Osteoblast (primary cell): ENCODE measurements at regions not wholly inside any gene's neighbourhood (a gene's known extent, or its start where the extent isn't known, plus 50 kb on each side); places are given as distances from the start of the nearest gene placed in this dataset.

Experiments
- DNase-seq: peaks from one replicate; pipeline ENCODE4 v3.0.0; 2011; ENCODE audit warnings: low spot score, mixed read lengths; ENCODE audit not compliant: insufficient read length; ENCODE audit errors: missing footprints
- H2AFZ ChIP-seq: 2 replicates; pipeline ENCODE4 v1.6.0; 2011; ENCODE audit warnings: mild to moderate bottlenecking, low read length
- H3K27ac ChIP-seq: 2 replicates; pipeline ENCODE4 v1.5.1; 2011; ENCODE audit warnings: mild to moderate bottlenecking, low read depth, low read length, moderate library complexity
- H3K27me3 ChIP-seq: 2 replicates; pipeline ENCODE4 v1.6.0; 2012; ENCODE audit warnings: mild to moderate bottlenecking, control low read depth, inconsistent platforms, low read length, moderate library complexity; ENCODE audit not compliant: insufficient read depth
- H3K36me3 ChIP-seq: 2 replicates; pipeline ENCODE4 v1.5.1; 2011; ENCODE audit warnings: mild to moderate bottlenecking, low read length, control low read depth, moderate library complexity; ENCODE audit not compliant: insufficient read depth
- H3K4me1 ChIP-seq: 2 replicates; pipeline ENCODE4 v1.5.1; 2011; ENCODE audit warnings: mild to moderate bottlenecking, low read length, control low read depth, moderate library complexity; ENCODE audit not compliant: insufficient read depth
- H3K4me2 ChIP-seq: 2 replicates; pipeline ENCODE4 v1.6.0; 2011; ENCODE audit warnings: mild to moderate bottlenecking, low read length; ENCODE audit not compliant: insufficient read depth
- H3K4me3 ChIP-seq: fragments of 200-600 bp; sonication (generic); 3 replicates; pipeline ENCODE4 v1.5.1; 2012; ENCODE audit warnings: mild to moderate bottlenecking, low read length, inconsistent platforms; ENCODE audit not compliant: insufficient read depth
- H3K79me2 ChIP-seq: 2 replicates; pipeline ENCODE4 v1.6.0; 2012; ENCODE audit warnings: mild to moderate bottlenecking, low read length, control low read depth, inconsistent platforms; ENCODE audit not compliant: insufficient read depth
- H3K9me3 ChIP-seq: 2 replicates; pipeline ENCODE4 v1.5.1; 2011; ENCODE audit warnings: low read depth, low read length, control low read depth
- H4K20me1 ChIP-seq: 2 replicates; pipeline ENCODE4 v1.6.0; 2012; ENCODE audit warnings: mild to moderate bottlenecking, low read length, control low read depth; ENCODE audit not compliant: insufficient read depth
- CTCF ChIP-seq: IDR thresholded peaks from 2 replicates; pipeline ENCODE4 v1.5.1; 2011; ENCODE audit warnings: mild to moderate bottlenecking, low read depth, low read length, moderate library complexity; ENCODE audit errors: extremely low read depth

GRCh38 chr12:87320724-87321123 lies 708.5 kb downstream of the C12orf50 start:
- H4K20me1 ChIP-seq: no peaks in the 10 kb centered on the region
- no peak for TF ChIP-seq CTCF
- H3K79me2 ChIP-seq: no peaks in the 10 kb centered on the region
- H3K4me1 ChIP-seq: peaks cover 8% of the 10 kb centered on the region
- no peak overlapping the region for H3K4me3 ChIP-seq
- no peak for DNase-seq
- no peaks in the 10 kb centered on the region for H3K36me3 ChIP-seq
- no peaks in the 10 kb centered on the region for H3K27me3 ChIP-seq
- no peak overlapping the region for H3K4me2 ChIP-seq
- H3K27ac ChIP-seq: no peak overlapping the region
- no peaks in the 10 kb centered on the region for H3K9me3 ChIP-seq
- H2AFZ ChIP-seq: no peak overlapping the region

GRCh38 chr12:87317302-87317701 lies 711.9 kb downstream of the C12orf50 start:
- no peaks in the 10 kb centered on the region for H3K27me3 ChIP-seq
- no peaks in the 10 kb centered on the region for H3K9me3 ChIP-seq
- no peaks in the 10 kb centered on the region for H3K4me1 ChIP-seq
- H3K36me3 ChIP-seq: no peaks in the 10 kb centered on the region
- DNase-seq: no peak
- no peak overlapping the region for H2AFZ ChIP-seq
- no peak for TF ChIP-seq CTCF
- H3K4me3 ChIP-seq: no peak overlapping the region
- no peak overlapping the region for H3K4me2 ChIP-seq
- H3K79me2 ChIP-seq: no peaks in the 10 kb centered on the region
- no peaks in the 10 kb centered on the region for H4K20me1 ChIP-seq
- no peak overlapping the region for H3K27ac ChIP-seq

DNA sequence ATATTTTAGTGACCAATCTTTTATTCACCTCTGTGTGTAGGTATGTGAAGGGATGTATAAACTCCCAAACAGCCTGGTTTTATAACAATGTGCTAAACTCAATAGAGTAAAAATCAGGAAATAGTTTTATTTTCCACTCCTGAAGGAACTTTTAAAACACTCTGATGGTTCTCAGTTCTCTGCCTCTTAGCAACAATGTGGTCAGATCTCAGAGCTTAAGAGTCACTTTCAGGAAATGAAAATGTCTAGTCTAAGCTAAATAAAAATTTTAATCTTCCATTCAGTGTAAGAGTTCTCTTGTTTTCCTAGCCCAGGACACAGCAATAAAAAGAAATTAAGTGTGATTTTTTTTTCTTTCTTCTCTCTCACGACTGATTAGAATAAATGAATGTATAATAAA lies 718.0 kb downstream of the C12orf50 start:
- Histone ChIP-seq H3K4me2 (peak overlapping the region; percentile 48), H3K36me3 (no peaks in the 10 kb centered on the region), H3K4me1 (no peaks in the 10 kb centered on the region), H3K27me3 (no peaks in the 10 kb centered on the region), H2AFZ (peak overlapping the region; percentile 75), H3K27ac (no peak overlapping the region), H3K79me2 (no peaks in the 10 kb centered on the region), H4K20me1 (no peaks in the 10 kb centered on the region), H3K9me3 (no peaks in the 10 kb centered on the region), H3K4me3 (peak overlapping the region; percentile 30)
- no peak for TF ChIP-seq CTCF
- DNase-seq: no peak

DNA sequence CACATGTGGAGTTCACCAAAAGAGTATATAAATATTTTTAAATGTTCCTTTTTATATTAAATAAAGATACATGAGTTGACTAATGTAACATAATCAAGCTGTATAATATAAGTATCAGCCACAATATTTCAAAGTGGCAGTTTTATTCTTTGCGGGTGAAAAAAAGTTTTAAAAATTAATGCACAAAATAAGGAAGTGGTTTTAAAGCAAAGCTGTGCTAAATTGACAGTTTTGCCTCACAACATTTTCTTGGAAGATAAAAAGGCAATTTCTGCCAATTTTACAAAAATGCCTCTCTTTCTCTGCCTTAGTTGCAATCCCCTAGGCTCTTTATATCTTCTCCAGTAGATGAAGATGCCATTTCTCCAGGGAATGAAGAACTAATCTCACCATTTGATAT lies 719.1 kb downstream of the C12orf50 start:
- no peaks in the 10 kb centered on the region for H3K9me3 ChIP-seq
- H3K4me2 ChIP-seq: no peak overlapping the region
- no peaks in the 10 kb centered on the region for H3K79me2 ChIP-seq
- H3K36me3 ChIP-seq: no peaks in the 10 kb centered on the region
- no peaks in the 10 kb centered on the region for H4K20me1 ChIP-seq
- H3K4me1 ChIP-seq: no peaks in the 10 kb centered on the region
- H3K27ac ChIP-seq: no peak overlapping the region
- TF ChIP-seq CTCF: no peak
- no peak overlapping the region for H3K4me3 ChIP-seq
- no peak overlapping the region for H2AFZ ChIP-seq
- H3K27me3 ChIP-seq: no peaks in the 10 kb centered on the region
- no peak for DNase-seq
